HepG2 (cell line): ENCODE measurements at regions not wholly inside any gene's neighbourhood (a gene's known extent, or its start where the extent isn't known, plus 50 kb on each side); places are given as distances from the start of the nearest gene placed in this dataset.

ENCODE experiments used
- EEA1 ChIP-seq: sonication (generic); formaldehyde crosslinking; IDR thresholded peaks from 2 replicates; pipeline ENCODE4 v1.5.1; 2020; ENCODE audit warnings: mild to moderate bottlenecking, missing genetic modification reagents, borderline replicate concordance
- EED ChIP-seq: sonication (generic); formaldehyde crosslinking; IDR thresholded peaks from 2 replicates; pipeline ENCODE4 v1.5.0; 2020; ENCODE audit warnings: mild to moderate bottlenecking, missing genetic modification reagents
- ETV5 ChIP-seq: IDR thresholded peaks from 2 replicates; pipeline ENCODE4 v1.6.1; 2018; ENCODE audit warnings: missing biosample characterization, missing genetic modification reagents, inconsistent platforms, borderline replicate concordance
- HNF1B ChIP-seq: sonication (generic); formaldehyde crosslinking; IDR thresholded peaks from 2 replicates; pipeline ENCODE4 v1.5.1; 2020; ENCODE audit warnings: mild to moderate bottlenecking, moderate library complexity, missing genetic modification reagents
- IRF9 ChIP-seq: sonication (generic); formaldehyde crosslinking; IDR thresholded peaks from 2 replicates; pipeline ENCODE4 v1.8.0; 2022; ENCODE audit warnings: missing genetic modification reagents, mild to moderate bottlenecking, borderline replicate concordance
- PHF21A ChIP-seq: sonication (generic); formaldehyde crosslinking; IDR thresholded peaks from 2 replicates; pipeline ENCODE4 v1.5.0; 2020; ENCODE audit warnings: mild to moderate bottlenecking, missing genetic modification reagents
- THAP9 ChIP-seq: sonication (generic); formaldehyde crosslinking; IDR thresholded peaks from 2 replicates; pipeline ENCODE4; 2020; ENCODE audit warnings: missing genetic modification reagents, mild to moderate bottlenecking, borderline replicate concordance
- ZFP91 ChIP-seq: sonication (generic); formaldehyde crosslinking; IDR thresholded peaks from 2 replicates; pipeline ENCODE4 v1.9.0; 2022; ENCODE audit warnings: missing genetic modification reagents, mild to moderate bottlenecking, borderline replicate concordance
- ZNF121 ChIP-seq: sonication (generic); formaldehyde crosslinking; IDR thresholded peaks from 2 replicates; pipeline ENCODE4 v1.5.0; 2020; ENCODE audit warnings: mild to moderate bottlenecking, missing genetic modification reagents
- ZNF800 ChIP-seq: sonication (generic); formaldehyde crosslinking; IDR thresholded peaks from 2 replicates; pipeline ENCODE4 v1.4.0; 2020; ENCODE audit warnings: missing genetic modification reagents

- 0 out of 2 replicates have a peak, but pooled peaks have one; percentile 7 for TF ChIP-seq IRF9 (CRISPR knock-in tag)
- TF ChIP-seq ZNF121 (CRISPR knock-in tag) = peak; percentile 74
- TF ChIP-seq EED (CRISPR knock-in tag) = peak; percentile 80
- 0 out of 2 replicates have a peak, but pooled peaks have one; percentile 41 for TF ChIP-seq ZNF800 (CRISPR knock-in tag)
- TF ChIP-seq HNF1B (CRISPR knock-in tag) = peak; percentile 53; the same call in 1 of the 2 replicates
- peak; percentile 84 for TF ChIP-seq ZFP91 (CRISPR knock-in tag)
- 0 out of 2 replicates have a peak, but pooled peaks have one; percentile 12 for TF ChIP-seq THAP9 (CRISPR knock-in tag)
- TF ChIP-seq EEA1 (CRISPR knock-in tag) = no peak
- TF ChIP-seq PHF21A (CRISPR knock-in tag) = peak; percentile 80; the same call in 1 of the 2 replicates
- 0 out of 2 replicates have a peak, but pooled peaks have one; percentile 19 for TF ChIP-seq ETV5 (CRISPR knock-in tag)
Observed at GRCh38 chr20:25859649-25860530, 163.2 kb upstream of the ZNF337 start (continued).
